Skeletal muscle satellite cell (primary cell): ENCODE measurements at regions not wholly inside any gene's neighbourhood (a gene's known extent, or its start where the extent isn't known, plus 50 kb on each side); places are given as distances from the start of the nearest gene placed in this dataset.

Source experiments
- H3K27me3 ChIP-seq: 2 replicates; pipeline ENCODE4 v1.7.0; 2013; ENCODE audit warnings: low read length; ENCODE audit not compliant: control insufficient read depth, insufficient read depth
- H3K36me3 ChIP-seq: 2 replicates; pipeline ENCODE4 v1.7.0; 2013; ENCODE audit warnings: mild to moderate bottlenecking, control low read depth, low read length; ENCODE audit not compliant: insufficient read depth
- H3K4me1 ChIP-seq: 2 replicates; pipeline ENCODE4 v1.7.0; 2013; ENCODE audit warnings: low read length; ENCODE audit not compliant: control insufficient read depth, insufficient read depth
- H3K4me2 ChIP-seq: 2 replicates; pipeline ENCODE4 v1.7.0; 2013; ENCODE audit warnings: mild to moderate bottlenecking, low read length
- H3K4me3 ChIP-seq: 2 replicates; pipeline ENCODE4 v1.7.0; 2013; ENCODE audit warnings: low read length
- H3K9ac ChIP-seq: 2 replicates; pipeline ENCODE4 v1.7.0; 2013; ENCODE audit warnings: mild to moderate bottlenecking, low read depth, low read length, moderate library complexity
- H3K9me3 ChIP-seq: replicated peaks from 2 replicates; pipeline ENCODE4 v1.7.0; 2013; ENCODE audit warnings: mild to moderate bottlenecking, control low read depth, low read length

GRCh38 chr3:107882261-107882660 is 208.6 kb downstream of the CD47 start:
- Histone ChIP-seq H3K9me3 (no peaks in the 10 kb centered on the region), H3K4me2 (no peak overlapping the region), H3K36me3 (no peaks in the 10 kb centered on the region), H3K4me1 (no peaks in the 10 kb centered on the region), H3K27me3 (no peaks in the 10 kb centered on the region), H3K9ac (no peak overlapping the region), H3K4me3 (no peak overlapping the region)

- Histone ChIP-seq H3K4me1 (no peaks in the 10 kb centered on the region), H3K36me3 (no peaks in the 10 kb centered on the region), H3K27me3 (no peaks in the 10 kb centered on the region), H3K9ac (no peak overlapping the region), H3K4me2 (no peak overlapping the region), H3K4me3 (no peak overlapping the region), H3K9me3 (no peaks in the 10 kb centered on the region)
Observed at GRCh38 chr3:107881509-107881908, 209.3 kb downstream of the CD47 start.

GRCh38 chr3:107880702-107881101 is 210.1 kb downstream of the CD47 start:
- Histone ChIP-seq H3K4me1 (no peaks in the 10 kb centered on the region), H3K27me3 (no peaks in the 10 kb centered on the region), H3K9me3 (no peaks in the 10 kb centered on the region), H3K9ac (no peak overlapping the region), H3K4me3 (no peak overlapping the region), H3K36me3 (no peaks in the 10 kb centered on the region), H3K4me2 (no peak overlapping the region)

- Histone ChIP-seq H3K4me3 (no peak overlapping the region), H3K9me3 (no peaks in the 10 kb centered on the region), H3K4me2 (no peak overlapping the region), H3K36me3 (no peaks in the 10 kb centered on the region), H3K9ac (no peak overlapping the region), H3K27me3 (no peaks in the 10 kb centered on the region), H3K4me1 (no peaks in the 10 kb centered on the region)
Observed at GRCh38 chr3:107877936-107878335, 212.9 kb downstream of the CD47 start.

- H3K36me3 ChIP-seq: no peaks in the 10 kb centered on the region
Observed at GRCh38 chr3:107870943-107871638, 219.7 kb downstream of the CD47 start.

GRCh38 chr3:107870096-107870495 is 220.7 kb downstream of the CD47 start:
- no peaks in the 10 kb centered on the region for H3K27me3 ChIP-seq
- H3K9me3 ChIP-seq: no peaks in the 10 kb centered on the region
- no peak overlapping the region for H3K4me3 ChIP-seq
- no peak overlapping the region for H3K9ac ChIP-seq
- H3K4me2 ChIP-seq: no peak overlapping the region
- H3K4me1 ChIP-seq: no peaks in the 10 kb centered on the region
- H3K36me3 ChIP-seq: no peaks in the 10 kb centered on the region

More at GRCh38 chr3:107870943-107871638, 219.7 kb downstream of the CD47 start:
- no peaks in the 10 kb centered on the region for H3K9me3 ChIP-seq
- H3K4me2 ChIP-seq: no peak overlapping the region
- H3K27me3 ChIP-seq: no peaks in the 10 kb centered on the region
- H3K9ac ChIP-seq: no peak overlapping the region
- no peaks in the 10 kb centered on the region for H3K4me1 ChIP-seq
- H3K4me3 ChIP-seq: no peak overlapping the region

GRCh38 chr3:107868449-107868848 is 222.4 kb downstream of the CD47 start:
- Histone ChIP-seq H3K36me3 (no peaks in the 10 kb centered on the region), H3K9ac (no peak overlapping the region), H3K4me1 (no peaks in the 10 kb centered on the region), H3K27me3 (no peaks in the 10 kb centered on the region), H3K4me2 (no peak overlapping the region), H3K4me3 (no peak overlapping the region), H3K9me3 (no peaks in the 10 kb centered on the region)

GRCh38 chr3:107861904-107862303 is 228.9 kb downstream of the CD47 start:
- H3K4me2 ChIP-seq: no peak overlapping the region
- no peaks in the 10 kb centered on the region for H3K9me3 ChIP-seq
- no peaks in the 10 kb centered on the region for H3K4me1 ChIP-seq
- H3K4me3 ChIP-seq: no peak overlapping the region
- H3K9ac ChIP-seq: no peak overlapping the region
- no peaks in the 10 kb centered on the region for H3K36me3 ChIP-seq
- peaks cover 5% of the 10 kb centered on the region for H3K27me3 ChIP-seq

GRCh38 chr3:107861422-107861821 is 229.4 kb downstream of the CD47 start:
- Histone ChIP-seq H3K36me3 (no peaks in the 10 kb centered on the region), H3K9ac (no peak overlapping the region), H3K27me3 (peaks cover 5% of the 10 kb centered on the region), H3K9me3 (no peaks in the 10 kb centered on the region), H3K4me3 (no peak overlapping the region), H3K4me2 (no peak overlapping the region), H3K4me1 (no peaks in the 10 kb centered on the region)
